GM12864 (cell line): ENCODE measurements at regions not wholly inside any gene's neighbourhood (a gene's known extent, or its start where the extent isn't known, plus 50 kb on each side); places are given as distances from the start of the nearest gene placed in this dataset.

Experiments used
- DNase-seq: peaks from one replicate; pipeline ENCODE4 v3.0.0-alpha.2; 2011; ENCODE audit warnings: low read depth
- H3K4me3 ChIP-seq: 2 replicates; pipeline ENCODE4 v1.5.1; 2011; ENCODE audit warnings: mild to moderate bottlenecking, low read depth, low read length, control low read depth
- TF ChIP-seq, protein P1 (sequence below): IDR thresholded peaks from 2 replicates; pipeline ENCODE4 v1.5.1; 2011; ENCODE audit warnings: low read depth, mild to moderate bottlenecking, moderate library complexity, low read length, control low read depth, inconsistent platforms; ENCODE audit errors: missing control alignments

DNA sequence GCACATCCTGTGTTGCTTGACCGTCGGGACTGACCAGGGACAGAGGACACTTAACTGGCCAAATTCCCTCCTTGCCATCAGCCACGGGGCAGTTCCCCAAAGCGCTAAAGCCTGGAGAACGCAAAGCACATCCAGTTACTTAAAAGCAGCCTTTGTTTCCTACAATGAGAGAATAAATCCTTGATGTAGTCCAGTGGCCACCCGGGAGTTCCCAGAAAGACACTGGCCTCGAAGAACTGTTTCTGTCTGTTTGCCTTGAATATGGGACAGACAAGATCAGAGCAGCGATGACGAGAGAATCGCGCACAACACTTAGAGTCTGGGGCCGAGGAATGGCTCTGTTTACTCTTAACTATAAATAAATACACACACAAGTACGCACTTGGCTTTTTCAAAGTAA, 102.2 kb downstream of the TNFAIP2 start:
- no peak overlapping the region for H3K4me3 ChIP-seq
- no peak for DNase-seq
- TF ChIP-seq, protein P1, sequence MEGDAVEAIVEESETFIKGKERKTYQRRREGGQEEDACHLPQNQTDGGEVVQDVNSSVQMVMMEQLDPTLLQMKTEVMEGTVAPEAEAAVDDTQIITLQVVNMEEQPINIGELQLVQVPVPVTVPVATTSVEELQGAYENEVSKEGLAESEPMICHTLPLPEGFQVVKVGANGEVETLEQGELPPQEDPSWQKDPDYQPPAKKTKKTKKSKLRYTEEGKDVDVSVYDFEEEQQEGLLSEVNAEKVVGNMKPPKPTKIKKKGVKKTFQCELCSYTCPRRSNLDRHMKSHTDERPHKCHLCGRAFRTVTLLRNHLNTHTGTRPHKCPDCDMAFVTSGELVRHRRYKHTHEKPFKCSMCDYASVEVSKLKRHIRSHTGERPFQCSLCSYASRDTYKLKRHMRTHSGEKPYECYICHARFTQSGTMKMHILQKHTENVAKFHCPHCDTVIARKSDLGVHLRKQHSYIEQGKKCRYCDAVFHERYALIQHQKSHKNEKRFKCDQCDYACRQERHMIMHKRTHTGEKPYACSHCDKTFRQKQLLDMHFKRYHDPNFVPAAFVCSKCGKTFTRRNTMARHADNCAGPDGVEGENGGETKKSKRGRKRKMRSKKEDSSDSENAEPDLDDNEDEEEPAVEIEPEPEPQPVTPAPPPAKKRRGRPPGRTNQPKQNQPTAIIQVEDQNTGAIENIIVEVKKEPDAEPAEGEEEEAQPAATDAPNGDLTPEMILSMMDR, result no peak

DNA sequence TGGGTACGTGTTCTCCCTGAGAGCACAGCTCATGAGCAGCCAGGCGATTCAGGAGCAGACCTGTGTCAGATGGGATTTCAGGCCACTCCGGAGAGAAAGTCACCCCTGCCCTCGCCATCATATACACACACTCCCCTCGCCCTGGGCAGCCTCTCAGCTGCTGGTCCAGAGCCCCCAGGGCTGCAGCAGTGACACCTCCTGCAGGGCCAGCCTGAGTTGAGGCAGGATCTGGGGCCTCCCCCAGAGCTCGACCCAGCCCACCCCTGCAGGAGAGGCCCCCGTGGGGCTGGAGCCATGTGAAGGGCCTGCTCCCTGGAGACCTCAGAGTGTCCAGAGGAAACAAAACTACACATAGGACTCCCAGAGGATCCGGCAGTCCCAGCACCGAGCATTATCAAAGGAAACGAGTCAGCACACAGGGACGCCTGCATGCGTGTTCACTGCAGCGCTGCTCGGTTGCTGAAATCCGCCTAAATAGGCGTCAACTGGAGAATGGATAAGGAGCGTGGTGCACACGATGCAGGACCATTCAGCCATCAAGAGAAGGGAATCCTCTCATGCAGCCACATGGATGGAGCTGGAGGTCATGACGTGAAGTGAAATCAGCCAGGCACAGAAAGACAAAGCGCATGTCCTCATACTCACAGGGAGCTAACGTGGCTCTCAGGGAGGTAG, 104.0 kb downstream of the TNFAIP2 start:
- TF ChIP-seq, protein P1, result no peak
- no peak overlapping the region for H3K4me3 ChIP-seq
- no peak for DNase-seq

DNA sequence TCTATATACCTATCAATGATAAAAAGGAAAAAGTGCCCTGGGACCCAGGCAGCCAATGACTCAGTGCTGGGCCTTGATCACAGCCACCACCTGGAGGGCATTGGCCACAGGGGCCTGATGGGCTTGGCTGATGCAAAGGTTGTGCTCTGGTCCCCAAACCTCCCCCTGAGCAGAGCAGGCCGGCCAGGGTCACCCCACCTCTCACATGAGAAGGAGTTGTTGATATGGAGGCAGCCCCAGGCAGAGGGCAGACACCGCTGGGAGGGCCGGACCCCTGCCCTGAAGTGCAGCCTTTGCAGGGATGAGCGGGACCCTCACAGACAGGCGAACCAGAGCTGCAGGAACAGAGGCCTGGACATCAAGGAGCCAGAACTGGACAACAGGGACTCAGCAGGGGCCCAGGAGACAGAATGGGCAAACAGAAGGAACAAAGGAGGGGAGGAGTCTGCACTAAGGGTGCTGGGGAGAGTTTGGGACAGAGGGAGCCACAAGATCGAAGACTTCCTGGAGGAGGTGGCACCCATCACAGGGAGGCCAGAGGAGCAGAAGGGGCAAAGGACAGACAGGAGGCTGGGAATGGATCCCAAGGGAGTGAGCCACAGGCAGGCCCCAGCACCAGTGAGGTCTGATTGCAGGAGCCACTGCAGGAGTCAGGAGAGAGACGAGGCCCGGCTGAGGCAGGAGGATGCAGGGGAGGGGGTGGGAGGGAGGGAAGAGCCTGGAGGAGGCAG, 105.0 kb downstream of the TNFAIP2 start:
- H3K4me3 ChIP-seq, result no peak overlapping the region
- TF ChIP-seq, protein P1, result no peak
- no peak for DNase-seq

DNA sequence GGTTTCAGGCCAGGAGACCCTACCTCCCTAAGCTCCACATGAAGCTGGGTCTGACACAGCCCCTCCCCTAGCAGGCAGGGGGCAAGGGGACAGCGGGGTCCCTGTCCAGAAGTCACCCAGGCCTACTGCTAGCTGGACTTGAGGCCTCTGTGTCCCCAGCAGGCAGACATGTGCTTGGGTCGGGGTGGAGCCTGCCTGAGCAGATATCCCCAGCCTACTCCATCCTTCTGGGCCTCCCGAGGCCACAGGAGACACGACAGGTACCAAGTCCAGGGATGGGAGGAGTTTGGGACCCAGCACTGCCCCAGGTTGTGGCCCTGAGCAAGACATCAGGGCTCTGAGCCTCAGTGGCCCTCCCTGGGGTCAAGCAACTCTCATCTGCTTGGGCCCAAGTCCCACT, 105.2 kb upstream of the EIF5 start:
- TF ChIP-seq, protein P1, result no peak
- DNase-seq, result no peak
- no peak overlapping the region for H3K4me3 ChIP-seq

DNA sequence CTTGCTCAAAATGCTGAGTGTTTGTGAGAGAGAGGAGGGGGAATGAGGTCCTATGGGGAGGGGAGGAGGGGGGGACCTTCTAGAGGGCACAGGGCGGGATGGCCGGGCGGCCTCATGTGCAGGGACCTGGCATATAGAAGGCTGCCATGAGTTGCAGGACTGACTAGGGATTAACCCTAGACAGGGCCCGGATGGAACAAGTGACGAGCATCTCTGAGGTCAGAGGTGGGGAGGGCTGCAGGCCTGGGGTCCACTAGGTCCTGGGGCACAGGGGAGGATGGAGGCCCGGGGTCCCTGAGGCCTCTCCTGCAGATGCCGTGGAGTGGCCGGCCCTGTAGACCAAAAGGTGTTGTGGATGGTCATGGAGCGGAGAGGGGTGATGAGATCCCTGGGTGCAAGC, 104.0 kb upstream of the EIF5 start:
- DNase-seq, result no peak
- TF ChIP-seq, protein P1, result no peak
- H3K4me3 ChIP-seq, result no peak overlapping the region

DNA sequence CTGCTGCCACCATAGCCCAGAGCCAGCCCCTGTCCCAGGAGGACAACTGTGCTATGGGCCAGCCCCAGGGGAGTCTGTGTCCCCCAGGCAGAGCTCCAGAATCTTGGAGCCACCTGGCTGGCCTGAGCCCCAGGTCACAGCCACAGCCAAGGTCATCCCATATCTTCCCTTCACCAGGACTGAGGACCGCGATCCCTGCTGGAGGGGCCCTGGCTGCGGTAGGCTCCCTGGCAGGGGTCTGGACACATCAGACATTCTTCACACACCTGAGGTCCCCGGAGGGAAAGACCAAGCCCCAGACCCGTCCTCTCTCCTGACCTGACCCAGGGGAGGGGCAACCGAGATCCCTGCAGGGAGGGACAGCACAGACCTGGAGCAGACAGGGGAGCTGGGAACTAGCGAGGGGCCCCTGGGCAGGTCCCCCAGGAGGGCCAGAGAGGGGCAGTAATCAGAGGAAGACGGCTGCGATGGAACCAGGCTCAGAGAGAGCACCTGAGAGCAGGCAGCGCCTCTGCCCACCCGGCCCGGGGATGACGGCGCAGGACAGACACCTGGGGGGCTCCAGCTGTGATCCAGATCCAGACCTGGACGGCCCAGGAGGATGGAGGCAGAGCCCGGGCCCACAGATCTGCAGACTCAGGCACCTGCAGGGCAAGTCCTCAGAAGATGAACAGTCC, 103.2 kb upstream of the EIF5 start:
- no peak for DNase-seq
- TF ChIP-seq, protein P1, result no peak

More for the DNA sequence above, 103.2 kb upstream of the EIF5 start:
- no peak overlapping the region for H3K4me3 ChIP-seq
